GM12873 (cell line): ENCODE measurements at regions not wholly inside any gene's neighbourhood (a gene's known extent, or its start where the extent isn't known, plus 50 kb on each side); places are given as distances from the start of the nearest gene placed in this dataset.

Experiments used
- CTCF ChIP-seq: IDR thresholded peaks from 2 replicates; pipeline ENCODE4 v1.5.1; 2012; ENCODE audit warnings: low read depth, mild to moderate bottlenecking, moderate library complexity, low read length, control low read depth; ENCODE audit not compliant: insufficient read depth; ENCODE audit errors: missing control alignments

- no peak for TF ChIP-seq CTCF
Measured at GRCh38 chr3:194045289-194045688, 90.7 kb upstream of the HES1 start.

- no peak for TF ChIP-seq CTCF
Measured at GRCh38 chr3:194045919-194046318, 90.0 kb upstream of the HES1 start.

- TF ChIP-seq CTCF, result no peak
Measured at GRCh38 chr3:194046531-194046930, 89.4 kb upstream of the HES1 start.

GRCh38 chr3:194046995-194047645 is 88.8 kb upstream of the HES1 start:
- no peak for TF ChIP-seq CTCF

- TF ChIP-seq CTCF, result no peak
Measured at GRCh38 chr3:194049394-194049793, 86.6 kb upstream of the HES1 start.

GRCh38 chr3:194050782-194051320 is 85.1 kb upstream of the HES1 start:
- TF ChIP-seq CTCF, result no peak

GRCh38 chr3:194051366-194052149 is 84.4 kb upstream of the HES1 start:
- no peak for TF ChIP-seq CTCF
